ENCODE measurements at regions not wholly inside any gene's neighbourhood (a gene's known extent, or its start where the extent isn't known, plus 50 kb on each side); places are given as distances from the start of the nearest gene placed in this dataset.

DNA sequence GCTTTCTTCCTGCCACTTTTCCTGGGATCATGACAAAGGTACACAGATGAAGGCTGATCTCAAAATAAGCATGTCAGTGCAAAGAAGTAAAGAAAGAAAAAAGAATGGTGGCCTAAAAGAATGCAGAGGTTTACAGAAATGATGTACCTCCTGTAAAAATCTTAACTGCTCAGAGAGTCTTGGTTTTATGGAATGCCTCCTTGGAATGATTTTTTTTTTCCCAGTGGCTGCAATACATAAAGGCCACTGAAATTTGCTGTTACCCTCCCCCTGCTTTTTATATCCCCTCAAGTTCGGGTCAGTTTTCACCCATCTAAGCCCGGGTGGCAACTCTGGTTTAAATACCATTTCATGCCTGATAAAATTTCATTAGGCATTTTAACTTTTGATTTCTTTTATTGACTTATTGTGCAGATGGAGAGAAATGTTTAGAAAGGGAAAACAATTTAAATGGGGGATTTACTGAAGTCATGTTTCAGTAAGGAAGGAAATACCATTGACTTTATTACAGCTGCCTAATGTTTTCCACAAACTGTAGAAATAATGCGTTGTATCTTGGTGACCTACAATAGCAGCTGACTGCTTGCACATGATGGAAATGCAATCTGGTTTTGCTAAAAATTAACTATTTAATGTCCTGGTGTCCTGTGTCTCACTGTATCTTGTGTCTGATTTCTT is 102.5 kb downstream of the SAMD9 start:
- Histone ChIP-seq H3K27ac (ENCODE audit: low read depth, low read length) (no peak overlapping the region), H3K9me3 (ENCODE audit: insufficient read depth, low read depth, low read length) (no peaks in the 10 kb centered on the region), H3K9ac (ENCODE audit: low read depth, low read length) (no peak overlapping the region), H3K4me3 (ENCODE audit: low read length) (no peak overlapping the region), H3K36me3 (ENCODE audit: insufficient read depth, low read length) (no peaks in the 10 kb centered on the region), H3K27me3 (ENCODE audit: insufficient read depth, low read length) (no peaks in the 10 kb centered on the region), H3K4me1 (ENCODE audit: insufficient read depth, low read length) (peaks cover 13% of the 10 kb centered on the region; the same call in 1 of the 2 replicates)
- 93% methylated on average over 3 of the region's 3 CpGs for WGBS

- no peak overlapping the region for H3K27ac ChIP-seq (ENCODE audit: low read depth, low read length)
- no peak overlapping the region for H3K4me3 ChIP-seq (ENCODE audit: low read length)
- no peaks in the 10 kb centered on the region for H3K9me3 ChIP-seq (ENCODE audit: insufficient read depth, low read depth, low read length)
- 83% methylated on average over 1 of the region's 1 CpG for WGBS
- no peaks in the 10 kb centered on the region for H3K36me3 ChIP-seq (ENCODE audit: insufficient read depth, low read length)
- no peak overlapping the region for H3K9ac ChIP-seq (ENCODE audit: low read depth, low read length)
- no peaks in the 10 kb centered on the region for H3K27me3 ChIP-seq (ENCODE audit: insufficient read depth, low read length)
- peaks cover 13% of the 10 kb centered on the region; the same call in 1 of the 2 replicates for H3K4me1 ChIP-seq (ENCODE audit: insufficient read depth, low read length)
Measured at GRCh38 chr7:93014410-93014809, 103.4 kb downstream of the SAMD9 start.

DNA sequence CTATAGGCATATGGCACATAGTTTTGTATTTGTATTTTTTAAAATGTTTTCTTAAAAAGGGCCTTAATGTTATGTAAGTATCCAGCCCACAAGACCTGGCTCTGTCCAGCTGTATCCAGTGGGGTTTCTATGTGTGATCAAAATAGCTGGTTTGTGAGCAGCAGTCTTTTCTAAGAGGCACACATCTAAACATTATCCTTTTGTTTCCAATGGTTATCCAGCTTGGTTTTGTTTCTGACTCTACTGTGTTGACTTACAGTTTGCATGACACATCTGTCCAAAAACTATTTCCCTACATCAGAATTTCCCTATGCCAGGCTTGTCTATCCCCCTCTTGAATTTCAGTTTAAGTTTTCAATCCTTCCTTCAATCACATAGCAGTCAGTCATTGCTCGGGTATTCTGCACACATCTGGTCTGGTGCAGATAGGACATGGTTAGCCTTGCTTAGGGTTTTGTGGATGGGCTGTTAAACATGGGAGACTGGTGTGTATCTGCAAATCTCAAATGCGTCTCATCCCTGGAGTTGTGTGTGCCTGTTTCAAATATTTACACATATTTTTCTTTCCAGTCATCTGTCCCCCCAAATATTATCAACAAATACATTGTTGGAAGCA is 104.2 kb downstream of the SAMD9 start:
- H3K4me1 ChIP-seq (ENCODE audit: insufficient read depth, low read length) = peaks cover 13% of the 10 kb centered on the region; the same call in 1 of the 2 replicates
- 90% methylated on average over 2 of the region's 2 CpGs for WGBS
- no peaks in the 10 kb centered on the region for H3K9me3 ChIP-seq (ENCODE audit: insufficient read depth, low read depth, low read length)
- H3K27me3 ChIP-seq (ENCODE audit: insufficient read depth, low read length) = no peaks in the 10 kb centered on the region
- no peak overlapping the region for H3K4me3 ChIP-seq (ENCODE audit: low read length)
- H3K27ac ChIP-seq (ENCODE audit: low read depth, low read length) = no peak overlapping the region
- H3K36me3 ChIP-seq (ENCODE audit: insufficient read depth, low read length) = no peaks in the 10 kb centered on the region
- H3K9ac ChIP-seq (ENCODE audit: low read depth, low read length) = no peak overlapping the region

DNA sequence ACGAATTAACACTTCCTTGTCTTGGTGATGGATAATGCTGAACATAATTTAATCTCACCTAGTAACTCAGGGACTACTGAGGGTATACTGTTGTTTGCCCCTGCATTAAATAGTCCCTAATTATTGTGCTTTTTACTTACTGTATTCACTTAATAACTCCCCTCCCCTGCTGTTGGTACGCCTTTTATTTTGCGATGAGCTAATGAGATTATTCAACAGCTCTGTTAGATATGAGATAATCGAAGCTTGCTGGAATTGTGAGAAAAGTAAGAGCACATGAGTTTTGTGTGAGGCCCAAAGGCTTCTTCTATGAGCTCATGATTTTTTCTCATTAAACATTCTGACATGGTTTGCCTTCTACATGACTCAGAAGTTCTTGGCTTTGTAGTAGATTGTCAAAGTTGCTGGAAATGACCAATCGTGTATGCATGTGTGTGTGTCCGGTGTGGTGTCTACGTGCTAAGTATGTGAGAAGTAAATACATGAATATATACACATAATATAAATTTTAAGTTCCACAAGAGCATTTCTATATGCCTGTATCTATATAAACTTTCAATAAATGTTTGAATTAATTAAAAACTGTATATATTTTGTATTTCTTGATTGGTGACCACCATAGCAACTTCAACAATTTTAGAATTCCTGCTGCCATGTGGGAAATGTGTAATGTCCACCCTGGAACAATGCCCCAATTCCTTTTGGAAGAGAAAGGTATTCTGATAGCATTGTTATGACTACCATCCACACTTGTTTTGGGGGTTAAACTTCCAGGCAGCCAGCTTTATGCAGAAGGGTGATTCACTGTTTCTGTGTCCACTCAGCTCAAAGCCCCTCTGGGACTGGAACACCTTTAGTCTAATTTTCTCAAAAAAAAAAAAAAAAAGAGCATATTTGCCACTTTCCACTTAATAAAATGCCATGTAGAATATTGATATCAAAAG is 106.2 kb downstream of the SAMD9 start:
- Histone ChIP-seq H3K36me3 (ENCODE audit: insufficient read depth, low read length) (no peaks in the 10 kb centered on the region), H3K9me3 (ENCODE audit: insufficient read depth, low read depth, low read length) (no peaks in the 10 kb centered on the region), H3K9ac (ENCODE audit: low read depth, low read length) (no peak overlapping the region), H3K27me3 (ENCODE audit: insufficient read depth, low read length) (no peaks in the 10 kb centered on the region), H3K27ac (ENCODE audit: low read depth, low read length) (no peak overlapping the region), H3K4me3 (ENCODE audit: low read length) (no peak overlapping the region), H3K4me1 (ENCODE audit: insufficient read depth, low read length) (peaks cover 10% of the 10 kb centered on the region; the same call in 1 of the 2 replicates)
- 89% methylated on average over 4 of the region's 7 CpGs for WGBS

- Histone ChIP-seq H3K36me3 (ENCODE audit: insufficient read depth, low read length) (no peaks in the 10 kb centered on the region), H3K4me3 (ENCODE audit: low read length) (no peak overlapping the region), H3K4me1 (ENCODE audit: insufficient read depth, low read length) (no peaks in the 10 kb centered on the region), H3K9ac (ENCODE audit: low read depth, low read length) (no peak overlapping the region), H3K9me3 (ENCODE audit: insufficient read depth, low read depth, low read length) (no peaks in the 10 kb centered on the region), H3K27ac (ENCODE audit: low read depth, low read length) (no peak overlapping the region), H3K27me3 (ENCODE audit: insufficient read depth, low read length) (no peaks in the 10 kb centered on the region)
- 90% methylated on average over 2 of the region's 3 CpGs for WGBS
Measured at GRCh38 chr7:93008833-93009232, 108.9 kb downstream of the SAMD9 start.

DNA sequence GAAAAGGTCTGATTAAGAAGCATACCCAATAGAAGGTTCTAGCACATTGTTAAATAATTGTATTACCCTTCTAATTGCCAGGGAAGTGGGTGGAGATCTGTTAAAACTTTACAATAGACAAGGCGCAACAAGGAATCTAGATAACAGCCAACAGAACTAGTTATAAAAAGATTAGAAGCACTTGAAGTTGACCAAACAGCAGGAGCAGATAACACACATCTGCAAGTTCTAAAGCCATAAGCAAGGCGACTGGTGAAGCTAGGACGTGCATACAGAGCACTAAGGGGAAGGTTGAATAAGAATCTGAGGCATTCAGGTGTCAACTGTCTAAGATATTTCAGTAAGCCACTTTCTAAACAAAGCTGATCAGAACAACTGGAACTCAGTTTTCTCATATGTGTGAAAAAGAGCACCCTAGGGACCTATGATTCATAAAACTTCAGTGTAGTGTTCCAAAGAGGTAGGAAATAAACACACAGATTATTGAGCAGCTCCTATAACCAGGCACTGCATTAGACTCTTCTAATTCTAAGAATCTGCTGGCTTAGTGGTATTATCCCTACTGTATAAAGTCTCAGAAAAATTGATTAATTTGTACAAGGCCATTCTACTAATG is 111.2 kb downstream of the SAMD9 start:
- Histone ChIP-seq H3K9me3 (ENCODE audit: insufficient read depth, low read depth, low read length) (no peaks in the 10 kb centered on the region), H3K9ac (ENCODE audit: low read depth, low read length) (no peak overlapping the region)

GRCh38 chr7:93004906-93005305 is 112.9 kb downstream of the SAMD9 start:
- Histone ChIP-seq H3K4me1 (ENCODE audit: insufficient read depth, low read length) (no peaks in the 10 kb centered on the region), H3K9me3 (ENCODE audit: insufficient read depth, low read depth, low read length) (no peaks in the 10 kb centered on the region), H3K27ac (ENCODE audit: low read depth, low read length) (no peak overlapping the region), H3K36me3 (ENCODE audit: insufficient read depth, low read length) (no peaks in the 10 kb centered on the region), H3K27me3 (ENCODE audit: insufficient read depth, low read length) (no peaks in the 10 kb centered on the region), H3K4me3 (ENCODE audit: low read length) (no peak overlapping the region), H3K9ac (ENCODE audit: low read depth, low read length) (no peak overlapping the region)
- WGBS = 97% methylated on average over 2 of the region's 2 CpGs

More for the DNA sequence above, 111.2 kb downstream of the SAMD9 start:
- no peak overlapping the region for H3K27ac ChIP-seq (ENCODE audit: low read depth, low read length)
- no peaks in the 10 kb centered on the region for H3K36me3 ChIP-seq (ENCODE audit: insufficient read depth, low read length)
- WGBS = 98% methylated on average over 3 of the region's 3 CpGs
- no peaks in the 10 kb centered on the region for H3K27me3 ChIP-seq (ENCODE audit: insufficient read depth, low read length)
- no peak overlapping the region for H3K4me3 ChIP-seq (ENCODE audit: low read length)
- H3K4me1 ChIP-seq (ENCODE audit: insufficient read depth, low read length) = no peaks in the 10 kb centered on the region

DNA sequence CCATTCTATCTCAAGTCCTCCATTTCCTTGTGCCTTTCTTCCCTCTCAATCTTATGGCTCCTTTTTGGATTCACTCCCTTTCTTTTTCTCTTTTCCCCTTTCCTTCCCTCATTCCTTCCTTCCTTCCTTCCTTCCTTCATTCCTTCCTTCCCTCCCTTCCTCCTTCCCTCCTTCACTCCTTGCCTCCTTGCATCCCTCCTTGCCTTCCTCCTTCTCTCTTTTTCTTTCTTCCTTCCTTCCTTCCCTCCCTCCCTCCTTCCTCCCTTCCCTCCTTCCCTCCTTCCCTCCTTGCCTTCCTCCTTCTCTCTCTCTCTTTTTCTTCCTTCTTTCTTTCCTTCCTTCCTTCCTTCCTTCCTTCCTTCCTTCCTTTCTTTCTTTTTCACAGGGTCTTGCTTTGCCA is 120.1 kb downstream of the SAMD9 start:
- Histone ChIP-seq H3K27me3 (ENCODE audit: insufficient read depth, low read length) (no peaks in the 10 kb centered on the region), H3K36me3 (ENCODE audit: insufficient read depth, low read length) (no peaks in the 10 kb centered on the region), H3K9me3 (ENCODE audit: insufficient read depth, low read depth, low read length) (no peaks in the 10 kb centered on the region), H3K4me3 (ENCODE audit: low read length) (no peak overlapping the region), H3K4me1 (ENCODE audit: insufficient read depth, low read length) (peaks cover 3% of the 10 kb centered on the region), H3K9ac (ENCODE audit: low read depth, low read length) (no peak overlapping the region), H3K27ac (ENCODE audit: low read depth, low read length) (no peak overlapping the region)

DNA sequence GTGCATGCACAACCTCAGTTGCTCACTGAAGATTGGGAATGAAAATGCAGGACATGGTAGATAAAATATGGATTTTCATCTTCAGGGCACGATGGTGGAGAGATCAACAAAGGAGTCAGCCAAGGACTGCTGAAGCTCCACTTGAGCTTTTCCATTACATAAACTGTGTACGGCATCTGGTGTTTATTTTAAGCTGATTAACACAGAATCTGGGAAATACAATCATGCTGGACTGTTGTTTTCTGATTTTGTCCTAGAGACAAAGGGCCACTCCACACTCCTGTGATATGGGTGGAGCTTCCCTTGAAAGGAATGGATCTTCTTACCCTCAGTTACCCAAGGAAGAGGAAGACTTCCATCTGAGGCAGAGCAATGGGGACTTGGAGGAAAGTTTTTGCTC is 120.6 kb downstream of the SAMD9 start:
- no peaks in the 10 kb centered on the region for H3K36me3 ChIP-seq (ENCODE audit: insufficient read depth, low read length)
- H3K27ac ChIP-seq (ENCODE audit: low read depth, low read length) = no peak overlapping the region
- no peak overlapping the region for H3K4me3 ChIP-seq (ENCODE audit: low read length)
- peaks cover 9% of the 10 kb centered on the region for H3K4me1 ChIP-seq (ENCODE audit: insufficient read depth, low read length)
- no peaks in the 10 kb centered on the region for H3K9me3 ChIP-seq (ENCODE audit: insufficient read depth, low read depth, low read length)
- WGBS = 97% methylated on average over 2 of the region's 2 CpGs
- H3K9ac ChIP-seq (ENCODE audit: low read depth, low read length) = no peak overlapping the region
- no peaks in the 10 kb centered on the region for H3K27me3 ChIP-seq (ENCODE audit: insufficient read depth, low read length)

- WGBS = 90% methylated on average over 1 of the region's 2 CpGs
- no peaks in the 10 kb centered on the region for H3K9me3 ChIP-seq (ENCODE audit: insufficient read depth, low read depth, low read length)
- no peak overlapping the region for H3K4me3 ChIP-seq (ENCODE audit: low read length)
- H3K4me1 ChIP-seq (ENCODE audit: insufficient read depth, low read length) = peaks cover 13% of the 10 kb centered on the region
- H3K36me3 ChIP-seq (ENCODE audit: insufficient read depth, low read length) = no peaks in the 10 kb centered on the region
- H3K27ac ChIP-seq (ENCODE audit: low read depth, low read length) = no peak overlapping the region
- no peaks in the 10 kb centered on the region for H3K27me3 ChIP-seq (ENCODE audit: insufficient read depth, low read length)
- no peak overlapping the region for H3K9ac ChIP-seq (ENCODE audit: low read depth, low read length)
Measured at GRCh38 chr7:92994901-92995300, 122.9 kb downstream of the SAMD9 start.

- no peak overlapping the region for H3K9ac ChIP-seq (ENCODE audit: low read depth, low read length)
- peaks cover 13% of the 10 kb centered on the region for H3K4me1 ChIP-seq (ENCODE audit: insufficient read depth, low read length)
- no peak overlapping the region for H3K4me3 ChIP-seq (ENCODE audit: low read length)
- no peaks in the 10 kb centered on the region for H3K9me3 ChIP-seq (ENCODE audit: insufficient read depth, low read depth, low read length)
- no peaks in the 10 kb centered on the region for H3K27me3 ChIP-seq (ENCODE audit: insufficient read depth, low read length)
- WGBS = 82% methylated on average over 1 of the region's 1 CpG
- H3K36me3 ChIP-seq (ENCODE audit: insufficient read depth, low read length) = no peaks in the 10 kb centered on the region
- no peak overlapping the region for H3K27ac ChIP-seq (ENCODE audit: low read depth, low read length)
Measured at GRCh38 chr7:92992932-92993331, 124.8 kb downstream of the SAMD9 start.
